Non-pigmented ciliary epithelial cell (primary cell): ENCODE measurements at regions not wholly inside any gene's neighbourhood (a gene's known extent, or its start where the extent isn't known, plus 50 kb on each side); places are given as distances from the start of the nearest gene placed in this dataset.
A peak's percentile ranks its signal among the peaks of the same experiment; 100 is the strongest.
"Not testable (repeated sequence)": the region's sequence is repeated elsewhere in the genome, so short reads cannot be mapped to it uniquely, and the experiment has no call there.

ENCODE experiments used
- DNase-seq: peaks from one replicate; pipeline ENCODE4 v3.0.0-alpha.2; 2010; ENCODE audit warnings: low read depth

- no peak for DNase-seq
Observed at GRCh38 chr12:18794000-18794399, 56.1 kb downstream of the CAPZA3 start.

GRCh38 chr12:18797604-18798003 lies 59.7 kb downstream of the CAPZA3 start:
- DNase-seq: no peak

GRCh38 chr12:18798535-18799361 lies 60.8 kb downstream of the CAPZA3 start:
- no peak for DNase-seq

- DNase-seq: peak; percentile 3
Observed at GRCh38 chr12:18799561-18799960, 61.6 kb downstream of the CAPZA3 start.

- no peak for DNase-seq
Observed at GRCh38 chr12:18805516-18806248, 67.8 kb downstream of the CAPZA3 start.

GRCh38 chr12:18807714-18808113 lies 69.8 kb downstream of the CAPZA3 start:
- DNase-seq: no peak

- DNase-seq: no peak
Observed at GRCh38 chr12:18808221-18808620, 70.3 kb downstream of the CAPZA3 start.

GRCh38 chr12:18810537-18811253 lies 72.8 kb downstream of the CAPZA3 start:
- no peak for DNase-seq

GRCh38 chr12:18811273-18811672 lies 73.4 kb downstream of the CAPZA3 start:
- no peak for DNase-seq

GRCh38 chr12:18813753-18814152 lies 75.8 kb downstream of the CAPZA3 start:
- no peak for DNase-seq

GRCh38 chr12:18818579-18819268 lies 80.8 kb downstream of the CAPZA3 start:
- DNase-seq: no peak

GRCh38 chr12:18819484-18819883 lies 81.6 kb downstream of the CAPZA3 start:
- no peak for DNase-seq

GRCh38 chr12:18823461-18823860 lies 85.5 kb downstream of the CAPZA3 start:
- DNase-seq: no peak

GRCh38 chr12:18824287-18824686 lies 86.4 kb downstream of the CAPZA3 start:
- DNase-seq: no peak

GRCh38 chr12:18825138-18825537 lies 87.2 kb downstream of the CAPZA3 start:
- no peak for DNase-seq

GRCh38 chr12:18827913-18828312 lies 90.0 kb downstream of the CAPZA3 start:
- no peak for DNase-seq

GRCh38 chr12:18828483-18828882 lies 90.6 kb downstream of the CAPZA3 start:
- no peak for DNase-seq

- DNase-seq: no peak
Observed at GRCh38 chr12:18828987-18829386, 91.1 kb downstream of the CAPZA3 start.

GRCh38 chr12:18832932-18833331 lies 95.0 kb downstream of the CAPZA3 start:
- not testable (repeated sequence) for DNase-seq

- no peak for DNase-seq
Observed at GRCh38 chr12:18837025-18837424, 99.1 kb downstream of the CAPZA3 start.

GRCh38 chr12:18837505-18837904 lies 99.6 kb downstream of the CAPZA3 start:
- no peak for DNase-seq

GRCh38 chr12:18840997-18841396 lies 103.1 kb downstream of the CAPZA3 start:
- not testable (repeated sequence) for DNase-seq
